ENCODE measurements at regions not wholly inside any gene's neighbourhood (a gene's known extent, or its start where the extent isn't known, plus 50 kb on each side); places are given as distances from the start of the nearest gene placed in this dataset.

DNA sequence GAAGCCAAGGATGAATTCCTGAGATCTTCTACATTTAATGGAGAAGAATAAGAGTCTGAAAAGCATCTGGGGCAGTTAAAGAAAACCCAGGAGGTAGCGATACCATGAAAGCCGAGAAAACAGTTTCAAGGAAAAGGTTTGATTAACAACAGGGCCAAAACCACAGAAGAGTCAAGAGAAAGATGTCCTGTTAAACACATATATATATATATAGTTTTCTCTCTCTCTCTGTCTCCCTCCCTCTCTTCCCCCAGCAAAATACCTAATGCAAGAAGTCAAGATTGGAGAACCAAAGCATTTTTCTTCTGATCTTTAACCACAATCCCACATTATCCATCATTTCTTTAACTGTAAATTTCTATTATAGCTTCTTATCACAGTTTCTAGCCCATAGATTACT is 261.4 kb downstream of the SNX13 start:
- H3K27me3 ChIP-seq (replicated peaks; ENCODE audit: control insufficient read depth, insufficient read depth, low read length), result no peaks in the 10 kb centered on the region
- peak overlapping the region; percentile 81 for H3K9ac ChIP-seq (ENCODE audit: low read length)
- no peak for DNase-seq (ENCODE audit: low read depth)
- peaks cover 75% of the 10 kb centered on the region for H3K4me1 ChIP-seq (ENCODE audit: control insufficient read depth, insufficient read depth, low read length)
- peak overlapping the region; percentile 8 for H3K4me3 ChIP-seq (ENCODE audit: low read length)
- no peaks in the 10 kb centered on the region for H3K9me3 ChIP-seq (ENCODE audit: control insufficient read depth, low read length)
- no peaks in the 10 kb centered on the region for H3K36me3 ChIP-seq (ENCODE audit: control insufficient read depth, insufficient read depth, low read length, severe bottlenecking)

DNA sequence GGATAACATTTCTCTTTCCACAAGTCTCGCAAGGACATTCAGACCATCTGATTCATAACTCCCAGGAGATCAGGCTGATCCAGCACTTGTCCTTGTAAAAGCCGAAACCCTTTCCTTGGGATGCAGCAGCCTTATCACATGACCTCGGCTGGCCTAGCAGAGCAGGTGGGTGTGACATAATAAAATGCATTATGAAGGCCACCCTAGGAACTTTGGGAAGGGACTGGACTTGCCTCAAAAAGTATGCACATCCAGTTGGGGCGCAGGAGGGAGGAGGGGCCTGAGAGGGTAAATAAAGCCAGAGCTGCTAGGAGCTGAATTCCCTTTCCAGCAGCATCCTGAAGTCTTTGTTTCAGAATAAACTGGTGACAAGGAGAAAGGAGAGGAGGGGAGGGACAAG is 260.8 kb downstream of the SNX13 start:
- no peaks in the 10 kb centered on the region for H3K36me3 ChIP-seq (ENCODE audit: control insufficient read depth, insufficient read depth, low read length, severe bottlenecking)
- peak; percentile 63 for DNase-seq (ENCODE audit: low read depth)
- peaks cover 76% of the 10 kb centered on the region for H3K4me1 ChIP-seq (ENCODE audit: control insufficient read depth, insufficient read depth, low read length)
- peak overlapping the region; percentile 33 for H3K4me3 ChIP-seq (ENCODE audit: low read length)
- H3K9ac ChIP-seq (ENCODE audit: low read length), result peak overlapping the region; percentile 81
- no peaks in the 10 kb centered on the region for H3K27me3 ChIP-seq (replicated peaks; ENCODE audit: control insufficient read depth, insufficient read depth, low read length)
- H3K9me3 ChIP-seq (ENCODE audit: control insufficient read depth, low read length), result no peaks in the 10 kb centered on the region

DNA sequence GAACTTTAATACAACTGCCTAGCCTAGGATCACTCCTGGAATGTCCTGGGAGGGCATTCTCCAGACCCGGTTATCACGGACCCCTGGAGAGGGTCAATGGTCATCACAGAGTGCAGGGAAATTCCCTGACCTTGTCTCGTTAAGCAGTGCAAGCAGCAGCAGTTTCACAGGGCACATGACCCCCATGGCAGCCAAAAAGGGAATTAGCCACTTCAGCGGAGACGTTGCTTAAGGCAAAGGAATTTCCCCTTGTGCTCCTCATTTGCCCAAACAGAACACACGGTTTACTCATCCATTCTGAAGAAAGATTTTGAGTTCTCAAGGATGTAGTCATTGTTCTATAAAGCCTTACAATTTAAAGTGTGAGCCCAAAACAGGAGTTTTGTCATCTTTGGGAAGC is 260.3 kb downstream of the SNX13 start:
- Histone ChIP-seq H3K4me3 (ENCODE audit: low read length) (peak overlapping the region; percentile 33), H3K27me3 (replicated peaks; ENCODE audit: control insufficient read depth, insufficient read depth, low read length) (no peaks in the 10 kb centered on the region), H3K4me1 (ENCODE audit: control insufficient read depth, insufficient read depth, low read length) (peaks cover 76% of the 10 kb centered on the region), H3K9ac (ENCODE audit: low read length) (peak overlapping the region; percentile 81), H3K9me3 (ENCODE audit: control insufficient read depth, low read length) (no peaks in the 10 kb centered on the region), H3K36me3 (ENCODE audit: control insufficient read depth, insufficient read depth, low read length, severe bottlenecking) (no peaks in the 10 kb centered on the region)
- DNase-seq (ENCODE audit: low read depth), result peak; percentile 94

DNA sequence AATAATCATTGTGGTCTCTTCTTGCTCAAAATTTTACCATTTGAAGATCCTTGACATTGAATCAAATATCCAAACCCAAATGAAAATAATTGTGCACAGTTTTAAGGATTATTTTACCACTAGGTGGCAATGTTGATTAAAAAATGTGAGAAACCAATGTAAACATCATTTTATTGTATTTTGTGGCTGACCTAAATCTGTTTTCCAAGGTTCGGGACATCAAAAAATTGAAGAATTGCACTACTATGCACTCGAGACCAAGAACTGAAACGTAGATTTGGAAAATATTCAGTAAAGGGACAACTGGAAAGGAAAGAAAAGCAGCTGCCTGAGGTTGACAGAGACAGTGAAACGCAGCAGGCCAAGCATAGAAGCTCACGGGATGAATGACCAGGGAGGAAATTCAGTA is 259.3 kb downstream of the SNX13 start:
- DNase-seq (ENCODE audit: low read depth), result peak; percentile 88

DNA sequence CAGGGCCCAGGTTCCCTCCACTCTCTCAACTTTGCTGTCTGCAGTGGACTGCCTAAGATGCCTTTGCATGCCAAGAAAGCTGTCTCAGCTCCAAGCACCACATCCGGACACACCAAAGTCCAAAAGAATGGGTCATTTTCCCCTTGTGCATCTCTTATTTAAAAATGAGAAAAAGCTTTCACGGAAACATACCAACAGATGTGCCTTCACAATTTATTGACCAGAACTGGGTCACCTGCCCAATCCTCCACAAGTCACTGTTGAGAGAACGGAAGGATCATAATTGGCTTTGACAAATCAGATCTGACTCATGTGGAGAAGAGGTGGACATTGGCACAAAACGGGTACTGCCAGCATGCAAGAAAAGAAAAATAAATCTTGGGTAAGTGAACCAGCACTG is 258.3 kb downstream of the SNX13 start:
- peak overlapping the region; percentile 11 for H3K9ac ChIP-seq (ENCODE audit: low read length)
- peak; percentile 66 for DNase-seq (ENCODE audit: low read depth)
- no peaks in the 10 kb centered on the region for H3K9me3 ChIP-seq (ENCODE audit: control insufficient read depth, low read length)
- no peaks in the 10 kb centered on the region for H3K27me3 ChIP-seq (replicated peaks; ENCODE audit: control insufficient read depth, insufficient read depth, low read length)
- H3K36me3 ChIP-seq (ENCODE audit: control insufficient read depth, insufficient read depth, low read length, severe bottlenecking), result no peaks in the 10 kb centered on the region
- H3K4me3 ChIP-seq (ENCODE audit: low read length), result no peak overlapping the region
- peaks cover 69% of the 10 kb centered on the region for H3K4me1 ChIP-seq (ENCODE audit: control insufficient read depth, insufficient read depth, low read length)

More for the DNA sequence above, 259.3 kb downstream of the SNX13 start:
- H3K4me3 ChIP-seq (ENCODE audit: low read length), result peak overlapping the region; percentile 16
- no peaks in the 10 kb centered on the region for H3K9me3 ChIP-seq (ENCODE audit: control insufficient read depth, low read length)
- peaks cover 76% of the 10 kb centered on the region for H3K4me1 ChIP-seq (ENCODE audit: control insufficient read depth, insufficient read depth, low read length)
- peak overlapping the region; percentile 76 for H3K9ac ChIP-seq (ENCODE audit: low read length)
- H3K36me3 ChIP-seq (ENCODE audit: control insufficient read depth, insufficient read depth, low read length, severe bottlenecking), result no peaks in the 10 kb centered on the region
- H3K27me3 ChIP-seq (replicated peaks; ENCODE audit: control insufficient read depth, insufficient read depth, low read length), result no peaks in the 10 kb centered on the region

DNA sequence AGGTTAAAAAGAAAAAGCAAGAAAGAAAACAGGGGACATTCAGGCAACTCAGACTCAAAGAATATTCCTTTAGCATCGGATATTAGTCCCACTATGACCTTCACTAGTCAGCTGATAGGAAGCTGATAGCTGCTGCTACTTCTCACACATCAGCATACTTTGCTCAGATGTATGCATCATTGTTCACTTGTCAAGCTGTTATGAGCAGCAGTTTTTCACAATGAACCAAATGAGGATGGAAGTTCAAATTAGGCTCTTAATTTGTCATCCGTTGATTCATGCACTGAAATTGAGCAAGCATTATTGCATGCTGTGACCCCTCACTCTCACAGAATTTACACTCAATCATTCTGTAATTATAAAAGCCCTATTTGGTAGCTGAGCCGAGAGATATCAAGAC is 257.7 kb downstream of the SNX13 start:
- Histone ChIP-seq H3K9ac (ENCODE audit: low read length) (no peak overlapping the region), H3K27me3 (replicated peaks; ENCODE audit: control insufficient read depth, insufficient read depth, low read length) (no peaks in the 10 kb centered on the region), H3K4me3 (ENCODE audit: low read length) (no peak overlapping the region), H3K36me3 (ENCODE audit: control insufficient read depth, insufficient read depth, low read length, severe bottlenecking) (no peaks in the 10 kb centered on the region), H3K9me3 (ENCODE audit: control insufficient read depth, low read length) (no peaks in the 10 kb centered on the region), H3K4me1 (ENCODE audit: control insufficient read depth, insufficient read depth, low read length) (peaks cover 63% of the 10 kb centered on the region)
- peak; percentile 25 for DNase-seq (ENCODE audit: low read depth)

DNA sequence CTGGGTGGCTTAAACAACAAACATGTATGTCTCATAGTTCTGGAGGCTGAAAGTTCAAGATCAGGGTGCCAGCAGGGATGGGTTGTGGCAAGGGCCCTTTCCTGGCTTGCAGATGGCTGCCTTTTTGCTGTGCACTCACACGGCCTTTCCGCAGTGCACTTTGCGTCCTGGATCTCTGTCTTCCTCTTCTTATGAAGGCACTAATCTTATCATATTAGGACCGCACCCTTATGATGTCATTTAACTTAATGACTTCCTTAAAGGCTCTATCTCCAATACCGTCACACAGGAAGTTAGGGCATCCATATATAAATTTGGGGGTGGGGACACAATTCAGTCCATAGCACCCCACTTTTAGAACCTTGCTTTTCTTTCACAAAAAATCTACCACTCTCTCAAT is 255.2 kb downstream of the SNX13 start:
- H3K36me3 ChIP-seq (ENCODE audit: control insufficient read depth, insufficient read depth, low read length, severe bottlenecking), result no peaks in the 10 kb centered on the region
- DNase-seq (ENCODE audit: low read depth), result no peak
- no peaks in the 10 kb centered on the region for H3K27me3 ChIP-seq (replicated peaks; ENCODE audit: control insufficient read depth, insufficient read depth, low read length)
- H3K4me1 ChIP-seq (ENCODE audit: control insufficient read depth, insufficient read depth, low read length), result peaks cover 44% of the 10 kb centered on the region
- H3K9me3 ChIP-seq (ENCODE audit: control insufficient read depth, low read length), result no peaks in the 10 kb centered on the region
- no peak overlapping the region for H3K9ac ChIP-seq (ENCODE audit: low read length)
- no peak overlapping the region for H3K4me3 ChIP-seq (ENCODE audit: low read length)

DNA sequence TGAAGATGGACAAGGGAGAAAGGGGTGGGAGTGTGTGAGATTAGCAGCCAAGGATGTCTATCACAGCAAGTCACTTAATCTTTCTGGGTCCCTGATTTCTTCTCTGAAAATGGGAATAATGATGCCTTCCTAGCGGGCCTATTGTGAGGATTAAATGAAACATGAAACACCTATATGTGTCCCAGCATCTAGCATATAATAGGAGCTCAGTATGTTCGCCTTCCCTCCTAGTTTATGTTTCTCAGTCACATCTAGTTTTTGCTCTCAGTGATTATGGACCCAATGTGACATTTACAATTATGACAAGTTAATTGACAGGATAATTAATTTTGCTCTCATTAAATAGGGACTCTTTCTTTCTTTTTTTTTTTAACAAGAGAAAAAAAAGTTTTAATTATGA is 252.9 kb downstream of the SNX13 start:
- no peaks in the 10 kb centered on the region for H3K9me3 ChIP-seq (ENCODE audit: control insufficient read depth, low read length)
- no peak for DNase-seq (ENCODE audit: low read depth)
- no peak overlapping the region for H3K4me3 ChIP-seq (ENCODE audit: low read length)
- H3K36me3 ChIP-seq (ENCODE audit: control insufficient read depth, insufficient read depth, low read length, severe bottlenecking), result no peaks in the 10 kb centered on the region
- peaks cover 28% of the 10 kb centered on the region for H3K4me1 ChIP-seq (ENCODE audit: control insufficient read depth, insufficient read depth, low read length)
- H3K27me3 ChIP-seq (replicated peaks; ENCODE audit: control insufficient read depth, insufficient read depth, low read length), result no peaks in the 10 kb centered on the region
- H3K9ac ChIP-seq (ENCODE audit: low read length), result no peak overlapping the region

DNA sequence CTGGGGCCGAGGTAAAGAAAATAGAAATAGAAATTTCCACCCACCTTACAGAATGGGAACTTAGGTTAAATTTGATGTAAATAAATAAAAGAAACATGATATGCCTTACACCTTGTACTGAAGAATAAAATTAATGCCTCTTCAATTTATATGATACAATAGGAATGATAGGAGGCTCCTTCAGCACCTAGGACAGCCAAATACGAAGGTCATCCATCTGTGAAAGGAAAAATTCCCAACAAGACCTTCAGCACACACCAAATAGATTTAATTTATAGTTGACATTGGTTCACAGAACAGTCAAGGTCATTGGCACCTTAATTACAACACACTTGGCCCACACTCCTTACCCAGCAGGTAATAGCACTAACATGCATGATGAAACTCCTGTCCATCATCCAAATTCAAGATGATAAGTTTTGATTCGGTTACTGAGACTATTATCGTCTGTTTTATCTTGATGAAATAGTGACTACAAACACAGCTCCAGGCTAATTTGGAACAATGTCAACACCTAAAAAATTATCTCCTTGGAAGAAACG is 250.9 kb downstream of the SNX13 start:
- H3K4me3 ChIP-seq (ENCODE audit: low read length), result no peak overlapping the region
- H3K4me1 ChIP-seq (ENCODE audit: control insufficient read depth, insufficient read depth, low read length), result peaks cover 12% of the 10 kb centered on the region
- no peaks in the 10 kb centered on the region for H3K36me3 ChIP-seq (ENCODE audit: control insufficient read depth, insufficient read depth, low read length, severe bottlenecking)
- DNase-seq (ENCODE audit: low read depth), result no peak
- H3K27me3 ChIP-seq (replicated peaks; ENCODE audit: control insufficient read depth, insufficient read depth, low read length), result no peaks in the 10 kb centered on the region
- no peak overlapping the region for H3K9ac ChIP-seq (ENCODE audit: low read length)
- H3K9me3 ChIP-seq (ENCODE audit: control insufficient read depth, low read length), result no peaks in the 10 kb centered on the region

DNA sequence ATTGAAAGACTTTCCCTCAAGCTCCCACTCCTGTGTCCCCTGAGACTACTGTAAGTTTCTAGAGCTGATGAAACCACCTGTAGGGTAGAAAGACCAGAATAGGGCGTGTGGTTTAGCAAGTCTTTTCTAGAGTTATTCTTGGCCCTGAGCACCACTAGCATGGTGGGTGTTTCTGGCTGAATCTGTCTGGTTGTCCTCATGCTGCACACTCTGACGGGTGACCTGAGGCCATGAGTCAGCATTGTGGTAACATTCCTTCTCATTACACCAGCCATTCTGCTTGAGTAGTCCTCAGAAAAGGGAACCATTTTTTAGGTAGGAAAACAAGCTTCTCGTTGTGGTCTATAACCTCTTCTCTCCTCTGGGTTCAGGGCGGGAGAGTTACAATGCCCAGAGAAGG is 250.3 kb downstream of the SNX13 start:
- DNase-seq (ENCODE audit: low read depth), result peak; percentile 89
- H3K9me3 ChIP-seq (ENCODE audit: control insufficient read depth, low read length), result no peaks in the 10 kb centered on the region
- H3K4me3 ChIP-seq (ENCODE audit: low read length), result no peak overlapping the region
- no peaks in the 10 kb centered on the region for H3K27me3 ChIP-seq (replicated peaks; ENCODE audit: control insufficient read depth, insufficient read depth, low read length)
- H3K36me3 ChIP-seq (ENCODE audit: control insufficient read depth, insufficient read depth, low read length, severe bottlenecking), result no peaks in the 10 kb centered on the region
- no peak overlapping the region for H3K9ac ChIP-seq (ENCODE audit: low read length)
- H3K4me1 ChIP-seq (ENCODE audit: control insufficient read depth, insufficient read depth, low read length), result peaks cover 12% of the 10 kb centered on the region

DNA sequence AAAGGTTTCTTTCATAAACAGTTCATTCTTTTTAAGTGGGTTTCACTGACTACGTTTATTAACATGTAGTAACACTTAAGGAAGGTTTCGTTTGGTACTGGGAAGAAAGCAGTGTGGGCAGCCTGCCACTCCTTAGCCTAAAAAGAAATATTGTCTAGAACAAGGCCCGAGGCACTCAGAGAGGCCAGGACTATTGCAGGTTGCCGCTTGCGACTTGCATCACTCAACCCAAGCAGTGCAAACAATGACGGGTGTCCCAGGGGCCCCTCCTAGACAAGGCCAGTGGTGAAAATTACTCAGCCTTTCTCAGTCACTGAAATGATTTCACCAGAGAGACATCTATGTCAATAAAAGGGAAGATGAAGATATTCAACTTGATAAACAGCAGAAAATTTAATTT is 243.9 kb downstream of the SNX13 start:
- Histone ChIP-seq H3K36me3 (ENCODE audit: control insufficient read depth, insufficient read depth, low read length, severe bottlenecking) (no peaks in the 10 kb centered on the region), H3K4me3 (ENCODE audit: low read length) (no peak overlapping the region), H3K4me1 (ENCODE audit: control insufficient read depth, insufficient read depth, low read length) (peaks cover 12% of the 10 kb centered on the region), H3K27me3 (replicated peaks; ENCODE audit: control insufficient read depth, insufficient read depth, low read length) (no peaks in the 10 kb centered on the region), H3K9me3 (ENCODE audit: control insufficient read depth, low read length) (peaks cover 36% of the 10 kb centered on the region), H3K9ac (ENCODE audit: low read length) (no peak overlapping the region)
- peak; percentile 99 for DNase-seq (ENCODE audit: low read depth)

All from adipocyte (in vitro differentiated cells).